ENCODE measurements at regions not wholly inside any gene's neighbourhood (a gene's known extent, or its start where the extent isn't known, plus 50 kb on each side); places are given as distances from the start of the nearest gene placed in this dataset.
A peak's percentile ranks its signal among the peaks of the same experiment; 100 is the strongest.

- no peaks in the 10 kb centered on the region for H3K9me3 ChIP-seq (ENCODE audit: control insufficient read depth, low read depth, low read length)
- no peak overlapping the region for H3K27ac ChIP-seq (ENCODE audit: low read length)
- H3K4me1 ChIP-seq (ENCODE audit: control insufficient read depth, insufficient read depth, low read length) = peaks cover 11% of the 10 kb centered on the region
- 40% methylated on average over 1 of the region's 2 CpGs for WGBS (ENCODE audit: insufficient coverage, low lambda C conversion rate)
- no peaks in the 10 kb centered on the region for H3K27me3 ChIP-seq (ENCODE audit: control insufficient read depth, insufficient read depth, low read length)
- H3K36me3 ChIP-seq (ENCODE audit: control insufficient read depth, insufficient read depth, low read length) = no peaks in the 10 kb centered on the region
- DNase-seq = peak in 1 of 2 donors; percentile 26
- no peak overlapping the region for H3K4me3 ChIP-seq (ENCODE audit: low read length)
Observed at GRCh38 chr13:50596776-50597203, 246.7 kb downstream of the DLEU7 start.

- peaks cover 11% of the 10 kb centered on the region for H3K4me1 ChIP-seq (ENCODE audit: control insufficient read depth, insufficient read depth, low read length)
- H3K9me3 ChIP-seq (ENCODE audit: control insufficient read depth, low read depth, low read length) = no peaks in the 10 kb centered on the region
- no peak overlapping the region for H3K27ac ChIP-seq (ENCODE audit: low read length)
- no CpG with 5 or more reads among the region's 3 CpGs for WGBS (ENCODE audit: insufficient coverage, low lambda C conversion rate)
- H3K36me3 ChIP-seq (ENCODE audit: control insufficient read depth, insufficient read depth, low read length) = no peaks in the 10 kb centered on the region
- H3K27me3 ChIP-seq (ENCODE audit: control insufficient read depth, insufficient read depth, low read length) = no peaks in the 10 kb centered on the region
- peak; percentile 50 to 69 for DNase-seq
- no peak overlapping the region for H3K4me3 ChIP-seq (ENCODE audit: low read length)
Observed at GRCh38 chr13:50598338-50598737, 245.2 kb downstream of the DLEU7 start.

- Histone ChIP-seq H3K27me3 (ENCODE audit: control insufficient read depth, insufficient read depth, low read length) (no peaks in the 10 kb centered on the region), H3K4me3 (ENCODE audit: low read length) (no peak overlapping the region), H3K27ac (ENCODE audit: low read length) (no peak overlapping the region), H3K9me3 (ENCODE audit: control insufficient read depth, low read depth, low read length) (no peaks in the 10 kb centered on the region), H3K4me1 (ENCODE audit: control insufficient read depth, insufficient read depth, low read length) (peaks cover 11% of the 10 kb centered on the region), H3K36me3 (ENCODE audit: control insufficient read depth, insufficient read depth, low read length) (no peaks in the 10 kb centered on the region)
- DNase-seq = no peak
- 60% methylated on average over 1 of the region's 5 CpGs for WGBS (ENCODE audit: insufficient coverage, low lambda C conversion rate)
Observed at GRCh38 chr13:50599046-50599445, 244.4 kb downstream of the DLEU7 start.

GRCh38 chr13:50599927-50600326, 243.6 kb downstream of the DLEU7 start:
- Histone ChIP-seq H3K36me3 (ENCODE audit: control insufficient read depth, insufficient read depth, low read length) (no peaks in the 10 kb centered on the region), H3K27ac (ENCODE audit: low read length) (no peak overlapping the region), H3K27me3 (ENCODE audit: control insufficient read depth, insufficient read depth, low read length) (no peaks in the 10 kb centered on the region), H3K4me1 (ENCODE audit: control insufficient read depth, insufficient read depth, low read length) (peaks cover 6% of the 10 kb centered on the region), H3K9me3 (ENCODE audit: control insufficient read depth, low read depth, low read length) (no peaks in the 10 kb centered on the region), H3K4me3 (ENCODE audit: low read length) (no peak overlapping the region)
- WGBS (ENCODE audit: insufficient coverage, low lambda C conversion rate) = 0% methylated on average over 1 of the region's 2 CpGs
- DNase-seq = no peak

GRCh38 chr13:50608370-50608769, 235.1 kb downstream of the DLEU7 start:
- Histone ChIP-seq H3K9me3 (ENCODE audit: control insufficient read depth, low read depth, low read length) (no peaks in the 10 kb centered on the region), H3K4me1 (ENCODE audit: control insufficient read depth, insufficient read depth, low read length) (no peaks in the 10 kb centered on the region), H3K36me3 (ENCODE audit: control insufficient read depth, insufficient read depth, low read length) (no peaks in the 10 kb centered on the region), H3K4me3 (ENCODE audit: low read length) (no peak overlapping the region), H3K27me3 (ENCODE audit: control insufficient read depth, insufficient read depth, low read length) (peaks cover 7% of the 10 kb centered on the region), H3K27ac (ENCODE audit: low read length) (no peak overlapping the region)
- WGBS (ENCODE audit: insufficient coverage, low lambda C conversion rate) = 71% methylated on average over 1 of the region's 7 CpGs
- no peak for DNase-seq

- no peaks in the 10 kb centered on the region for H3K9me3 ChIP-seq (ENCODE audit: control insufficient read depth, low read depth, low read length)
- no peaks in the 10 kb centered on the region for H3K36me3 ChIP-seq (ENCODE audit: control insufficient read depth, insufficient read depth, low read length)
- H3K27ac ChIP-seq (ENCODE audit: low read length) = no peak overlapping the region
- no peak for DNase-seq
- no peaks in the 10 kb centered on the region for H3K4me1 ChIP-seq (ENCODE audit: control insufficient read depth, insufficient read depth, low read length)
- H3K4me3 ChIP-seq (ENCODE audit: low read length) = no peak overlapping the region
- WGBS (ENCODE audit: insufficient coverage, low lambda C conversion rate) = 83% methylated on average over 2 of the region's 3 CpGs
- peaks cover 7% of the 10 kb centered on the region for H3K27me3 ChIP-seq (ENCODE audit: control insufficient read depth, insufficient read depth, low read length)
Observed at GRCh38 chr13:50609011-50609410, 234.5 kb downstream of the DLEU7 start.

GRCh38 chr13:50610238-50610637, 233.3 kb downstream of the DLEU7 start:
- no peak overlapping the region for H3K27ac ChIP-seq (ENCODE audit: low read length)
- peaks cover 7% of the 10 kb centered on the region for H3K27me3 ChIP-seq (ENCODE audit: control insufficient read depth, insufficient read depth, low read length)
- WGBS (ENCODE audit: insufficient coverage, low lambda C conversion rate) = no CpG with 5 or more reads among the region's 2 CpGs
- DNase-seq = no peak
- no peaks in the 10 kb centered on the region for H3K36me3 ChIP-seq (ENCODE audit: control insufficient read depth, insufficient read depth, low read length)
- H3K9me3 ChIP-seq (ENCODE audit: control insufficient read depth, low read depth, low read length) = no peaks in the 10 kb centered on the region
- H3K4me3 ChIP-seq (ENCODE audit: low read length) = no peak overlapping the region
- no peaks in the 10 kb centered on the region for H3K4me1 ChIP-seq (ENCODE audit: control insufficient read depth, insufficient read depth, low read length)

GRCh38 chr13:50611117-50611781, 232.2 kb downstream of the DLEU7 start:
- Histone ChIP-seq H3K9me3 (ENCODE audit: control insufficient read depth, low read depth, low read length) (no peaks in the 10 kb centered on the region), H3K36me3 (ENCODE audit: control insufficient read depth, insufficient read depth, low read length) (no peaks in the 10 kb centered on the region), H3K27ac (ENCODE audit: low read length) (no peak overlapping the region), H3K27me3 (ENCODE audit: control insufficient read depth, insufficient read depth, low read length) (peaks cover 7% of the 10 kb centered on the region), H3K4me1 (ENCODE audit: control insufficient read depth, insufficient read depth, low read length) (no peaks in the 10 kb centered on the region), H3K4me3 (ENCODE audit: low read length) (no peak overlapping the region)
- WGBS (ENCODE audit: insufficient coverage, low lambda C conversion rate) = 89% methylated on average over 2 of the region's 5 CpGs
- no peak for DNase-seq

- Histone ChIP-seq H3K9me3 (ENCODE audit: control insufficient read depth, low read depth, low read length) (no peaks in the 10 kb centered on the region), H3K27ac (ENCODE audit: low read length) (no peak overlapping the region), H3K27me3 (ENCODE audit: control insufficient read depth, insufficient read depth, low read length) (peaks cover 7% of the 10 kb centered on the region), H3K4me1 (ENCODE audit: control insufficient read depth, insufficient read depth, low read length) (no peaks in the 10 kb centered on the region), H3K4me3 (ENCODE audit: low read length) (no peak overlapping the region), H3K36me3 (ENCODE audit: control insufficient read depth, insufficient read depth, low read length) (no peaks in the 10 kb centered on the region)
- 100% methylated on average over 1 of the region's 3 CpGs for WGBS (ENCODE audit: insufficient coverage, low lambda C conversion rate)
- DNase-seq = no peak
Observed at GRCh38 chr13:50612717-50613116, 230.8 kb downstream of the DLEU7 start.

- Histone ChIP-seq H3K27me3 (ENCODE audit: control insufficient read depth, insufficient read depth, low read length) (peaks cover 5% of the 10 kb centered on the region), H3K36me3 (ENCODE audit: control insufficient read depth, insufficient read depth, low read length) (no peaks in the 10 kb centered on the region)
Observed at GRCh38 chr13:50613356-50613831, 230.1 kb downstream of the DLEU7 start.

GRCh38 chr13:50615234-50615633, 228.3 kb downstream of the DLEU7 start:
- no peak overlapping the region for H3K27ac ChIP-seq (ENCODE audit: low read length)
- no peaks in the 10 kb centered on the region for H3K36me3 ChIP-seq (ENCODE audit: control insufficient read depth, insufficient read depth, low read length)
- WGBS (ENCODE audit: insufficient coverage, low lambda C conversion rate) = no CpG with 5 or more reads among the region's 2 CpGs
- H3K4me3 ChIP-seq (ENCODE audit: low read length) = no peak overlapping the region
- DNase-seq = no peak
- H3K4me1 ChIP-seq (ENCODE audit: control insufficient read depth, insufficient read depth, low read length) = no peaks in the 10 kb centered on the region
- H3K9me3 ChIP-seq (ENCODE audit: control insufficient read depth, low read depth, low read length) = no peaks in the 10 kb centered on the region
- H3K27me3 ChIP-seq (ENCODE audit: control insufficient read depth, insufficient read depth, low read length) = no peaks in the 10 kb centered on the region

More at GRCh38 chr13:50613356-50613831, 230.1 kb downstream of the DLEU7 start:
- WGBS (ENCODE audit: insufficient coverage, low lambda C conversion rate) = 100% methylated on average over 1 of the region's 6 CpGs
- Histone ChIP-seq H3K9me3 (ENCODE audit: control insufficient read depth, low read depth, low read length) (no peaks in the 10 kb centered on the region), H3K4me3 (ENCODE audit: low read length) (no peak overlapping the region), H3K4me1 (ENCODE audit: control insufficient read depth, insufficient read depth, low read length) (no peaks in the 10 kb centered on the region), H3K27ac (ENCODE audit: low read length) (no peak overlapping the region)
- DNase-seq = no peak
